HG03432 (cell line): ENCODE measurements at regions not wholly inside any gene's neighbourhood (a gene's known extent, or its start where the extent isn't known, plus 50 kb on each side); places are given as distances from the start of the nearest gene placed in this dataset.

ENCODE experiments used
- ATAC-seq: cut with Tn5 transposase; IDR thresholded peaks from one replicate; pipeline ENCODE4 v1.9.1; 2021; ENCODE audit warnings: mild to moderate bottlenecking, moderate library complexity; ENCODE audit not compliant: unreplicated experiment

GRCh38 chr4:129531253-129531652, 435.3 kb downstream of the C4orf33 start:
- ATAC-seq = no peak

GRCh38 chr4:129532573-129532972, 436.6 kb downstream of the C4orf33 start:
- peak; percentile 90 for ATAC-seq

GRCh38 chr4:129543299-129543698, 447.3 kb downstream of the C4orf33 start:
- no peak for ATAC-seq

GRCh38 chr4:129545599-129546278, 449.8 kb downstream of the C4orf33 start:
- ATAC-seq = no peak

- no peak for ATAC-seq
Measured at GRCh38 chr4:129546531-129546930, 450.6 kb downstream of the C4orf33 start.

- ATAC-seq = no peak
Measured at GRCh38 chr4:129550281-129550785, 454.4 kb downstream of the C4orf33 start.

GRCh38 chr4:129561280-129561679, 465.3 kb downstream of the C4orf33 start:
- ATAC-seq = no peak

GRCh38 chr4:129561886-129562671, 466.1 kb downstream of the C4orf33 start:
- no peak for ATAC-seq

GRCh38 chr4:129565214-129565613, 469.3 kb downstream of the C4orf33 start:
- no peak for ATAC-seq

GRCh38 chr4:129570326-129570725, 474.4 kb downstream of the C4orf33 start:
- no peak for ATAC-seq

GRCh38 chr4:129578336-129578735, 482.4 kb downstream of the C4orf33 start:
- no peak for ATAC-seq

GRCh38 chr4:129581305-129581704, 485.4 kb downstream of the C4orf33 start:
- ATAC-seq = no peak

- no peak for ATAC-seq
Measured at GRCh38 chr4:129583868-129584267, 487.9 kb downstream of the C4orf33 start.

- no peak for ATAC-seq
Measured at GRCh38 chr4:129598582-129598981, 502.6 kb downstream of the C4orf33 start.

GRCh38 chr4:129600898-129601297, 504.9 kb downstream of the C4orf33 start:
- no peak for ATAC-seq

- no peak for ATAC-seq
Measured at GRCh38 chr4:129602447-129602846, 506.5 kb downstream of the C4orf33 start.

- no peak for ATAC-seq
Measured at GRCh38 chr4:129603241-129603931, 507.4 kb downstream of the C4orf33 start.

GRCh38 chr4:129604632-129605255, 508.8 kb downstream of the C4orf33 start:
- ATAC-seq = no peak

- ATAC-seq = no peak
Measured at GRCh38 chr4:129614611-129615010, 518.7 kb downstream of the C4orf33 start.

- ATAC-seq = no peak
Measured at GRCh38 chr4:129622566-129622965, 526.6 kb downstream of the C4orf33 start.

- no peak for ATAC-seq
Measured at GRCh38 chr4:129623233-129623875, 527.4 kb downstream of the C4orf33 start.
